ENCODE measurements at regions not wholly inside any gene's neighbourhood (a gene's known extent, or its start where the extent isn't known, plus 50 kb on each side); places are given as distances from the start of the nearest gene placed in this dataset.

GRCh38 chr10:42988517-42989395 is 88.1 kb upstream of the RET start:
- DNase-seq (ENCODE audit: extremely low spot score), result no peak
- CTCF ChIA-PET, result no interaction called here
- TF ChIP-seq L3MBTL2 (conservative IDR thresholded peaks at IDR 0.05) (no peak), ARNT (IDR thresholded peaks at IDR 0.05) (no peak), FOXM1 (IDR thresholded peaks at IDR 0.05; ENCODE audit: borderline replicate concordance) (no peak), SUZ12 (IDR thresholded peaks at IDR 0.05) (no peak), LEF1 (IDR thresholded peaks at IDR 0.05; ENCODE audit: borderline replicate concordance) (no peak), BHLHE40 (IDR thresholded peaks at IDR 0.05; ENCODE audit: borderline replicate concordance) (no peak)
- POLR2A ChIA-PET, result no interaction called here

GRCh38 chr10:42989481-42989921 is 87.4 kb upstream of the RET start:
- CTCF ChIA-PET, result no interaction called here
- POLR2A ChIA-PET, result no interaction called here

GRCh38 chr10:42990016-42990720 is 86.7 kb upstream of the RET start:
- DNase-seq (ENCODE audit: extremely low spot score), result no peak
- TF ChIP-seq LEF1 (IDR thresholded peaks at IDR 0.05; ENCODE audit: borderline replicate concordance) (no peak), FOXM1 (IDR thresholded peaks at IDR 0.05; ENCODE audit: borderline replicate concordance) (no peak), FOXK2 (IDR thresholded peaks at IDR 0.05) (no peak), CTBP1 (IDR thresholded peaks at IDR 0.05; ENCODE audit: borderline replicate concordance) (no peak), SP1 (IDR thresholded peaks at IDR 0.05) (no peak), SUZ12 (IDR thresholded peaks at IDR 0.05) (no peak), HDGF (IDR thresholded peaks at IDR 0.05; ENCODE audit: borderline replicate concordance) (no peak), ZNF384 (IDR thresholded peaks at IDR 0.05) (no peak)
- TF ChIP-seq, protein P1, sequence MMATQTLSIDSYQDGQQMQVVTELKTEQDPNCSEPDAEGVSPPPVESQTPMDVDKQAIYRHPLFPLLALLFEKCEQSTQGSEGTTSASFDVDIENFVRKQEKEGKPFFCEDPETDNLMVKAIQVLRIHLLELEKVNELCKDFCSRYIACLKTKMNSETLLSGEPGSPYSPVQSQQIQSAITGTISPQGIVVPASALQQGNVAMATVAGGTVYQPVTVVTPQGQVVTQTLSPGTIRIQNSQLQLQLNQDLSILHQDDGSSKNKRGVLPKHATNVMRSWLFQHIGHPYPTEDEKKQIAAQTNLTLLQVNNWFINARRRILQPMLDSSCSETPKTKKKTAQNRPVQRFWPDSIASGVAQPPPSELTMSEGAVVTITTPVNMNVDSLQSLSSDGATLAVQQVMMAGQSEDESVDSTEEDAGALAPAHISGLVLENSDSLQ (IDR thresholded peaks at IDR 0.05), result no peak
- ChIA-PET POLR2A (no interaction called here), CTCF (no interaction called here)

More at GRCh38 chr10:42989481-42989921, 87.4 kb upstream of the RET start:
- TF ChIP-seq L3MBTL2 (conservative IDR thresholded peaks at IDR 0.05) (no peak), HDGF (IDR thresholded peaks at IDR 0.05; ENCODE audit: borderline replicate concordance) (no peak), ARNT (IDR thresholded peaks at IDR 0.05) (no peak), NFRKB (IDR thresholded peaks at IDR 0.05) (no peak), FOXM1 (IDR thresholded peaks at IDR 0.05; ENCODE audit: borderline replicate concordance) (no peak), SP1 (IDR thresholded peaks at IDR 0.05) (no peak), ZNF384 (IDR thresholded peaks at IDR 0.05) (no peak), FOXK2 (IDR thresholded peaks at IDR 0.05) (no peak)
- TF ChIP-seq, protein P1 (IDR thresholded peaks at IDR 0.05), result no peak
- no peak for DNase-seq (ENCODE audit: extremely low spot score)

DNA sequence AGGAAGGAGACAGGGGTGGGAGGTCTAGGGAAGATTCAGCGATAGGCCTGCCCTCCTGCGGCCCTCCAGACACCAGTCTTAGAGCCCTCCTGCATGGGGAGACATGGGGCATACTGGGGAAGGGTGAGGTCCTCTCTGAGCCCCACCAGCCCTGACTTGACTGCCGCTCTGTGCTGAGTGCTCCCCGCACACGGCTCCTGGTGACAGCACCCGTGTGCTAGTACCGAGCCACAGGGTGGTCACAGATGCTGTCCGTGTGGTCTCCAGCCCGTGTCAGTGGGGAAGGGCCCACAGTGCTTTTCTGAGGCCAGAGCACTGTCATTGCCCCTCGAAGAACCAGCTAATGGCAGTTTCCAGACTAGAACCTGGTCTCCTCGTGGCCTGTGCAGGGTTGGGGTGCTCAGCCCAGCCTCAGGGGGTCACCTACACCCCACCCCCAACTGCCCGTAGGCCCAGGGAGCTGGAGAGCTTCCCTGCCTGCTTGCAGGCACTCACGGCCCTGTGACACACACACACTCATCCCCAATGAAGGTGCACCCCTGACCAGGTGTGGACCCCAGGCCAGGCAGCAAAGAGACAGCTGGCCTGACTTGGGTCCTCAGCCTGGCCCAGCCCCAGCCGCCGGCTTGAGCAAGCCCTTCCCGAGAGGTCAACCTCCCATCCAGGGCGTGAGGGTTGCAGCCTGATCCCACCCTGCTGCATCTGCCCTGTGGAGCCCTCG is 86.0 kb upstream of the RET start:
- TF ChIP-seq FOXK2 (IDR thresholded peaks at IDR 0.05) (no peak), CTBP1 (IDR thresholded peaks at IDR 0.05; ENCODE audit: borderline replicate concordance) (no peak), SUZ12 (IDR thresholded peaks at IDR 0.05) (no peak), TARDBP (IDR thresholded peaks at IDR 0.05) (no peak), ARNT (IDR thresholded peaks at IDR 0.05) (no peak), SP1 (IDR thresholded peaks at IDR 0.05) (no peak), LEF1 (IDR thresholded peaks at IDR 0.05; ENCODE audit: borderline replicate concordance) (no peak), ELF4 (IDR thresholded peaks at IDR 0.05) (no peak), HDGF (IDR thresholded peaks at IDR 0.05; ENCODE audit: borderline replicate concordance) (no peak)
- TF ChIP-seq, protein P1 (IDR thresholded peaks at IDR 0.05), result no peak
- CTCF ChIA-PET, result no interaction called here
- DNase-seq (ENCODE audit: extremely low spot score), result no peak
- POLR2A ChIA-PET, result no interaction called here

- ChIA-PET POLR2A (no interaction called here), CTCF (no interaction called here)
- TF ChIP-seq FOXM1 (IDR thresholded peaks at IDR 0.05; ENCODE audit: borderline replicate concordance) (no peak), BHLHE40 (IDR thresholded peaks at IDR 0.05; ENCODE audit: borderline replicate concordance) (no peak), SP1 (IDR thresholded peaks at IDR 0.05) (no peak), CTBP1 (IDR thresholded peaks at IDR 0.05; ENCODE audit: borderline replicate concordance) (no peak), ELF4 (IDR thresholded peaks at IDR 0.05) (no peak), NFRKB (IDR thresholded peaks at IDR 0.05) (no peak), ARNT (IDR thresholded peaks at IDR 0.05) (no peak)
- TF ChIP-seq, protein P1 (IDR thresholded peaks at IDR 0.05), result no peak
Measured at GRCh38 chr10:42991442-42992098, 85.3 kb upstream of the RET start.

More at GRCh38 chr10:42991442-42992098, 85.3 kb upstream of the RET start:
- DNase-seq (ENCODE audit: extremely low spot score), result no peak

All from HEK293T (cell line).